ENCODE measurements at regions not wholly inside any gene's neighbourhood (a gene's known extent, or its start where the extent isn't known, plus 50 kb on each side); places are given as distances from the start of the nearest gene placed in this dataset.

DNA sequence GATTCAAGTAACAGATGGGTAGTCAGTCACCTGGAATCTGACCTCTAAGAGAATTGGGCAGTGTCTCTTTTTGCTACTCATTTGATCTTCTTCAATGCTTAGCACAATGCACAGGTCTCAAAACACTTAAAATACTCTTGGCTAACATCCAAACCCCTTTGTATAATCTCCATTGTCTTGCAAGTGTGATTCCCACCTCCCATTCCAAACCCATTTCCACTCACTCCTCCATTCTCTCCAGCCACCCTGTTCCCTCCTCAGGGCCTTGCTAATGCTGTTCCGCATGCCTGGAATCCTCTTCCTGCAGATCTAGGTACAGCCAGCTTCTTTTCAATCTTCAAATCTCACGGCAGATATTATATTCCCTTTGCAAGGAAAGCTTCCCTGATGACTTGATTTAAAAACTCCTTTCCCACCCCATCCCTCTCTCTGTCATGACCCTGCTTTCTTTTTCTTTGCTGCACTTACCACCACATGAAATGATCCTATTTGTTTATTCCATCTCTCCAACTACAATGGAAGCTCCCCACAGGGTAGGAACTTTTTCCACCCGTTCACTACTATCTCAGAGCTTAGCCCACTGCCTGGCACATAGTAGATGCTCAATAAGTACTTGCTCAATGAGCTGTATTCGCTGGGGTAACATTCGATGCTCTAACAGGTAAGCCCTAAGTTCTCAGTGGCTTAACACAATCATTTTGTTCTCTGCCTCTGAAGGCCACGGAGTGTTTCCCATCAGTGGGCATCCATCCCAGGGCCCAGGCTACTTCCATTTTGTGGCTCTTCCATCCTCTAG is 121.7 kb downstream of the MN1 start:
- ChIA-PET CTCF (no interaction called here), POLR2A (no interaction called here)
- no peaks in the 10 kb centered on the region for H3K4me1 Mint-ChIP-seq
- no peak for DNase-seq
- H3K9me3 Mint-ChIP-seq = no peaks in the 10 kb centered on the region
- no peak overlapping the region for H3K27ac Mint-ChIP-seq
- H3K4me3 Mint-ChIP-seq = no peak overlapping the region
- no peaks in the 10 kb centered on the region for H3K27me3 Mint-ChIP-seq
- H3K36me3 Mint-ChIP-seq (ENCODE audit: low read depth) = no peaks in the 10 kb centered on the region

DNA sequence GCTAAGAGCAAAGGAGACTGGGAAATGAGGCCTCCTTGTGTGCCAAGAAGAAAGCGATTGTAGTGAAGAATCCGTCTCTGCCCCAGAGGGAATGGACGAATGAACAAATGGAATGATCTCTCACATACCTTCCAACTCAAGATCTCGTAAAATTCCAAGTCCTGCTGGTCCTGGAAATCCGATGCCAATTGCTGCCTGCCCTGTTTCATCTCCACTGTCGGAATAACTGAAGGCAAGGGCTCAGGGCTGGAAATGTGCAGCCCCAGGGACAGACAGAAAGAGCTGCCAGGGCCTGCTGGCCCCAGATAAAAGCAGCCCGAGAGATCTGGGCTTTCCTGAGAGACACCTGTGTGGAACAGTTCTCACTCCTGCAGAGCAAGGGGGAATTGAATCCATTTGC is 120.9 kb downstream of the MN1 start:
- DNase-seq = no peak
- Mint-ChIP-seq H3K36me3 (ENCODE audit: low read depth) (no peaks in the 10 kb centered on the region), H3K4me1 (no peaks in the 10 kb centered on the region), H3K9me3 (no peaks in the 10 kb centered on the region), H3K4me3 (no peak overlapping the region), H3K27me3 (no peaks in the 10 kb centered on the region), H3K27ac (no peak overlapping the region)
- POLR2A ChIA-PET = no interaction called here
- CTCF ChIA-PET = no interaction called here

GRCh38 chr22:27681037-27681436 is 120.5 kb downstream of the MN1 start:
- H3K4me3 Mint-ChIP-seq = no peak overlapping the region
- H3K27me3 Mint-ChIP-seq = no peaks in the 10 kb centered on the region
- CTCF ChIA-PET = no interaction called here

DNA sequence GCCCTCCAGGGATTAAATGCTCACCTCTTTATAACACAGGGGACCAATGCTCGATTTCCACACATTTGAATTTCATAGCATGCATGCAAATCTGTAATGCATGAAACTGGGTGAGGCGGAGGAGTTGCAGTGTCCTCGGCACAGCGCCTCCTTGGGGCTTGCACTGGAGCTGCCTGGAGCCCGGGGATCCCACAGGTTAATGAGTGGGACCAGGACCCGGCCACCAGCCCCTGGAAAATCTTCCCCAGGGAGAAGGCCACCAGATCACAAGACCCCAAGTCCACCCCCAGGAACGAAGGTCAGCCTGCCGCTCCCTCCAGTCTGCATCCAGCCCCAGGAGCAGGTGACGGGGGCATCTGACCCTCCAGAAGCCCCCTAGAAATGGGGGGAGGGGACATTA is 119.1 kb downstream of the MN1 start:
- Mint-ChIP-seq H3K9me3 (no peaks in the 10 kb centered on the region), H3K4me3 (no peak overlapping the region), H3K36me3 (ENCODE audit: low read depth) (no peaks in the 10 kb centered on the region), H3K4me1 (no peaks in the 10 kb centered on the region), H3K27ac (no peak overlapping the region), H3K27me3 (no peaks in the 10 kb centered on the region)
- DNase-seq = no peak
- POLR2A ChIA-PET = no interaction called here
- CTCF ChIA-PET = no interaction called here

More at GRCh38 chr22:27681037-27681436, 120.5 kb downstream of the MN1 start:
- POLR2A ChIA-PET = no interaction called here
- no peak for DNase-seq
- Mint-ChIP-seq H3K4me1 (no peaks in the 10 kb centered on the region), H3K9me3 (no peaks in the 10 kb centered on the region), H3K27ac (no peak overlapping the region), H3K36me3 (ENCODE audit: low read depth) (no peaks in the 10 kb centered on the region)

DNA sequence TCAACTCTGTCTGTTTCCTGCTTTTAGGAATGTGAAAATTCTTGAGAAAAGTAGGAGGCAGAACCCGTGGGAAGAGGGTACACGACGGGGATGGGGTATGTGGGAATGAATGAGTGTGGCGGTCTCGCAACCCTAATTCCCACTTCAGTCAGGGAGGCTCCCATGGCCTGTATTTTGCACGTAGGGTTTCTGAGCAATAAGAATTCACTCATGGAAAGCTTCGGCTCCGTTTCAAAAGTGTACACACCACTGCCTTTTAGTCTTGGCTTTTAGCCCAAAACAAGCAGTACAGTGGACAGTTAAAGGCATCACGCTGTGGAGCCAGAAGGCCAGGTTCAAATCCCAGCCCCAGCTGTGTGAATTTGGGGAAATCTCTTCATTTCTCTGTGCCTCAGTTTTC is 116.7 kb downstream of the MN1 start:
- H3K27me3 Mint-ChIP-seq = no peaks in the 10 kb centered on the region
- DNase-seq = no peak
- no peak overlapping the region for H3K27ac Mint-ChIP-seq
- no peak overlapping the region for H3K4me3 Mint-ChIP-seq
- H3K36me3 Mint-ChIP-seq (ENCODE audit: low read depth) = no peaks in the 10 kb centered on the region
- ChIA-PET POLR2A (no interaction called here), CTCF (no interaction called here)
- peaks cover 3% of the 10 kb centered on the region for H3K9me3 Mint-ChIP-seq
- no peaks in the 10 kb centered on the region for H3K4me1 Mint-ChIP-seq

DNA sequence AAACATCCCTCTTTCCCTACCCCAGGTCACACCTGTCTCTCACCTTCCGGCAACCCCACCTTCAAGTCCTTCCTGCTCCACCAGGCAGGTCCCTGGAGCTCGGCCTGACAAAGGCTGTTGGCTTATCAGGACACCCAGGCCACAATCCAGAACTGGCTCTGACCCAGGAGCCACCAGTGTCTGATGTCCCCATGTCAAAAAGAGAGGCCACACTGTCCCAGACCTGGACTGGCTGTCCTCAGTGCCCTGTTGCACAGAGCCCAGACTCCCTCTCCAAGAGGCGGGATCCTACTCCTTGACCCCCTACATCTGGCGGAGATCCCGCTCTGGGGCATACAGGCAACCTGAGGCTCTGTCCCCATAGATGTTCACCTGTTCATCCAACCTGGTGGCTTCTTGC is 116.0 kb downstream of the MN1 start:
- peaks cover 3% of the 10 kb centered on the region for H3K9me3 Mint-ChIP-seq
- no peak overlapping the region for H3K4me3 Mint-ChIP-seq
- no peak overlapping the region for H3K27ac Mint-ChIP-seq
- ChIA-PET CTCF (no interaction called here), POLR2A (no interaction called here)
- no peaks in the 10 kb centered on the region for H3K36me3 Mint-ChIP-seq (ENCODE audit: low read depth)
- no peaks in the 10 kb centered on the region for H3K27me3 Mint-ChIP-seq
- DNase-seq = no peak
- H3K4me1 Mint-ChIP-seq = no peaks in the 10 kb centered on the region

DNA sequence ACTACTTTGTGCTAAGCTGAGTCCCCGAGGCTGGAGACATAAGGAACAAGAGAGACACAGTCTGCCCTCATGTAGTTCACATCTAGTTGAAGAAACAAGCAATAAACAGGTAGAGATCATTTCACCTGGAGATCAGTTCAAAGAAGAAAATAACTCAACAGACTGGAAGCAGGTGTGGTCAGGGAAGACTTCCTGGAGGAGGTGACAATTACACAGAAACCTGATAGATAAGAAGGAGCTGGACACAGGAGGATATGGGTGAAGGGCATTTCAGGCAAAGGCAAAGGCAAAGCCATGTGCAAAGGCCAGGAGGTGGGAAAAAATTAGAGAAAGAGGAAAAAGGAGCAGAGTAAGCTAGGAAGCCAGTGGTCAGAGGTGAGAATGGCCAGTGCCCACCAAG is 115.6 kb downstream of the MN1 start:
- POLR2A ChIA-PET = no interaction called here

GRCh38 chr22:27686534-27686933 is 115.0 kb downstream of the MN1 start:
- CTCF ChIA-PET = no interaction called here
- POLR2A ChIA-PET = no interaction called here
- H3K4me3 Mint-ChIP-seq = no peak overlapping the region

More for the DNA sequence above, 115.6 kb downstream of the MN1 start:
- Mint-ChIP-seq H3K27ac (no peak overlapping the region), H3K9me3 (peaks cover 3% of the 10 kb centered on the region), H3K4me1 (no peaks in the 10 kb centered on the region), H3K4me3 (no peak overlapping the region), H3K36me3 (ENCODE audit: low read depth) (no peaks in the 10 kb centered on the region), H3K27me3 (no peaks in the 10 kb centered on the region)
- CTCF ChIA-PET = no interaction called here
- DNase-seq = no peak

GRCh38 chr22:27687984-27688545 is 113.5 kb downstream of the MN1 start:
- peaks cover 3% of the 10 kb centered on the region for H3K9me3 Mint-ChIP-seq
- POLR2A ChIA-PET = no interaction called here
- no peaks in the 10 kb centered on the region for H3K4me1 Mint-ChIP-seq
- H3K27me3 Mint-ChIP-seq = no peaks in the 10 kb centered on the region
- no peak overlapping the region for H3K27ac Mint-ChIP-seq
- no peaks in the 10 kb centered on the region for H3K36me3 Mint-ChIP-seq (ENCODE audit: low read depth)
- DNase-seq = no peak
- no peak overlapping the region for H3K4me3 Mint-ChIP-seq
- CTCF ChIA-PET = no interaction called here

More at GRCh38 chr22:27686534-27686933, 115.0 kb downstream of the MN1 start:
- Mint-ChIP-seq H3K4me1 (no peaks in the 10 kb centered on the region), H3K9me3 (peaks cover 3% of the 10 kb centered on the region), H3K27me3 (no peaks in the 10 kb centered on the region), H3K36me3 (ENCODE audit: low read depth) (no peaks in the 10 kb centered on the region), H3K27ac (no peak overlapping the region)
- DNase-seq = no peak

- no peak overlapping the region for H3K4me3 Mint-ChIP-seq
- no peaks in the 10 kb centered on the region for H3K27me3 Mint-ChIP-seq
- H3K9me3 Mint-ChIP-seq = peaks cover 5% of the 10 kb centered on the region
- ChIA-PET POLR2A (no interaction called here), CTCF (no interaction called here)
- no peaks in the 10 kb centered on the region for H3K36me3 Mint-ChIP-seq (ENCODE audit: low read depth)
- no peaks in the 10 kb centered on the region for H3K4me1 Mint-ChIP-seq
- no peak for DNase-seq
- no peak overlapping the region for H3K27ac Mint-ChIP-seq
These were observed 111.9 kb downstream of the MN1 start for GRCh38 chr22:27689664-27690063.

DNA sequence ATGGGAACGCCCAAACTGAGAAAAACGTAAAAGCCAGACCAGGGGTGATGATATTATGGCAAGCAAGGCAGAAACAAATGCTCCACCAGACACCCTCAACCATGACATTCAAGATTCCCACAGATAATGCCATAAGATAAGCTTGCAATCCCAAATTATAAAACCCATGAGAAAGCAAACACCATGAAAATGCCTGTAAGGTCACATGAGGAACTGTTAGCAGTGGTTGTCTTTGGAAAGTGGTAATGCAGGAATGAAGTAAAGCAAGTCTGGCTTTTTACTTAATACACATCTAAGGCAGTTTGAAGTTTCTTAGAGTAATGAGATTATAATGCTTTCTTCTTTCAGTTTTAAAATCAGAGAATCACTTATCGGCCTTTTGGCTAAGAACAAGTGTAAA is 111.0 kb downstream of the MN1 start:
- no peaks in the 10 kb centered on the region for H3K36me3 Mint-ChIP-seq (ENCODE audit: low read depth)
- H3K27me3 Mint-ChIP-seq = no peaks in the 10 kb centered on the region
- H3K4me3 Mint-ChIP-seq = no peak overlapping the region
- H3K27ac Mint-ChIP-seq = no peak overlapping the region
- H3K4me1 Mint-ChIP-seq = no peaks in the 10 kb centered on the region
- no peak for DNase-seq
- ChIA-PET CTCF (no interaction called here), POLR2A (no interaction called here)
- H3K9me3 Mint-ChIP-seq = peaks cover 5% of the 10 kb centered on the region

DNA sequence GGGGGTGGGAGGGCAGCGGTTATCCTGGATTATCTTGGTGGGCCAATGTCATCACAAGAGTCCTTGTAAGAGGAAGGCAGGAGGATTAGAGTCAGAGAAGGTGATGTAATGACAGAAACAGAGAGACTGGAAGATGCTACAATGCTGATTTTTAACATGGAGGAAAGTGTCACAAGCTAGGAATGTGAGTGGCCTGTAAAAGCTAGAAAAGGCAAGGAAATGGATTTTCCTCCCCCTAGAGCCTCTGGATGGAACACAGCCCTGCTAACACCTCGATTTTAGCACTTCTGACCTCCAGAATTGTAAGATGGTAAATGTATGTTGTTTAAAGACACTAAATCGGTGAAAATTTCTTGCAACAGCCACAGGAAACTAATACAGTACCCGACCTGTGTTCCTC is 109.3 kb downstream of the MN1 start:
- Mint-ChIP-seq H3K9me3 (peaks cover 7% of the 10 kb centered on the region), H3K27me3 (no peaks in the 10 kb centered on the region), H3K4me1 (no peaks in the 10 kb centered on the region), H3K4me3 (no peak overlapping the region), H3K36me3 (ENCODE audit: low read depth) (no peaks in the 10 kb centered on the region), H3K27ac (no peak overlapping the region)
- DNase-seq = no peak
- ChIA-PET POLR2A (no interaction called here), CTCF (no interaction called here)

GRCh38 chr22:27695925-27696324 is 105.6 kb downstream of the MN1 start:
- no peaks in the 10 kb centered on the region for H3K36me3 Mint-ChIP-seq (ENCODE audit: low read depth)
- no peak overlapping the region for H3K27ac Mint-ChIP-seq
- no peak for DNase-seq
- peaks cover 15% of the 10 kb centered on the region for H3K9me3 Mint-ChIP-seq
- no peaks in the 10 kb centered on the region for H3K4me1 Mint-ChIP-seq
- POLR2A ChIA-PET = no interaction called here
- CTCF ChIA-PET = no interaction called here
- H3K27me3 Mint-ChIP-seq = no peaks in the 10 kb centered on the region
- H3K4me3 Mint-ChIP-seq = no peak overlapping the region

GRCh38 chr22:27697888-27698287 is 103.7 kb downstream of the MN1 start:
- no peak for DNase-seq
- ChIA-PET POLR2A (no interaction called here), CTCF (no interaction called here)
- H3K9me3 Mint-ChIP-seq = peaks cover 18% of the 10 kb centered on the region
- H3K27ac Mint-ChIP-seq = no peak overlapping the region
- no peaks in the 10 kb centered on the region for H3K27me3 Mint-ChIP-seq
- no peak overlapping the region for H3K4me3 Mint-ChIP-seq
- H3K4me1 Mint-ChIP-seq = no peaks in the 10 kb centered on the region
- H3K36me3 Mint-ChIP-seq (ENCODE audit: low read depth) = no peaks in the 10 kb centered on the region

Data from activated CD4-positive, alpha-beta memory T cell treated with anti-CD3 and anti-CD28 coated beads, Interleukin-2, amount 10 ng/mL, durations not matched to agents 7 days and 5 days (primary cell).